ENCODE measurements at regions not wholly inside any gene's neighbourhood (a gene's known extent, or its start where the extent isn't known, plus 50 kb on each side); places are given as distances from the start of the nearest gene placed in this dataset.

- TF ChIP-seq EP300 (IDR thresholded peaks at IDR 0.05; ENCODE audit: borderline replicate concordance in 1 of 2, low read depth in 1 of 2, low read length in 1 of 2): no peak
- no peak for TF ChIP-seq CTCF (IDR thresholded peaks at IDR 0.05)
- TF ChIP-seq RCOR1 (IDR thresholded peaks at IDR 0.05; ENCODE audit: low read length): no peak
- no peak for TF ChIP-seq RAD21 (IDR thresholded peaks at IDR 0.05; ENCODE audit: low read length)
- TF ChIP-seq ELF1 (IDR thresholded peaks at IDR 0.05): no peak
- no peak for TF ChIP-seq FOXJ3 (CRISPR knock-in tag; IDR thresholded peaks at IDR 0.05)
- no peak for TF ChIP-seq PBX3 (IDR thresholded peaks at IDR 0.05)
- TF ChIP-seq REST (IDR thresholded peaks at IDR 0.05; ENCODE audit: low read depth, low read length): no peak
Observed at GRCh38 chr9:131798246-131798645, 58.4 kb upstream of the RAPGEF1 start.
